NCI-H1048 (cell line): ENCODE measurements at regions not wholly inside any gene's neighbourhood (a gene's known extent, or its start where the extent isn't known, plus 50 kb on each side); places are given as distances from the start of the nearest gene placed in this dataset.
"Not testable (repeated sequence)": the region's sequence is repeated elsewhere in the genome, so short reads cannot be mapped to it uniquely, and the experiment has no call there.

Experiments
- DNase-seq: peaks from one replicate; lab custom pipeline; 2025; lab: John Stamatoyannopoulos, UW

DNA sequence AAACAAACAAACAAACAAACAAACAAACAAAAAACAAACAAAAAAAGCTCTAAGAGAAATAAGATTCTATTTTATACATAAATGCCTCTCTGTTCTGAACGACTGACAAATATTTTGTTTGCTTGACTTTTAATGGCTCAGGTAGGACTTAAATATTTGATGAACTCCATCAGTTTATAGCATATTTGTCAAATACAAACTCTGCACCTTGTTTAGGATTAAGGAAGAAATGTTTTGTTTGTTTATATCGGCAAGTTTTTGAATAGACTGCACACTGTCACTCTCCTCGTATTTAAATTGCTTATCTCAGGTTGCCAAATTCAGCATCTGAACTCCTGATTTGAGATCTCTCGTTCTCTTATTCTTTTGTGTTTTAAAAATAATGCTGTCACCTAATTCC is 1499.7 kb upstream of the SLC10A2 start:
- no peak for DNase-seq

GRCh38 chr13:104553896-104554295 is 1487.7 kb upstream of the SLC10A2 start:
- no peak for DNase-seq

GRCh38 chr13:104553186-104553585 is 1487.0 kb upstream of the SLC10A2 start:
- no peak for DNase-seq

DNA sequence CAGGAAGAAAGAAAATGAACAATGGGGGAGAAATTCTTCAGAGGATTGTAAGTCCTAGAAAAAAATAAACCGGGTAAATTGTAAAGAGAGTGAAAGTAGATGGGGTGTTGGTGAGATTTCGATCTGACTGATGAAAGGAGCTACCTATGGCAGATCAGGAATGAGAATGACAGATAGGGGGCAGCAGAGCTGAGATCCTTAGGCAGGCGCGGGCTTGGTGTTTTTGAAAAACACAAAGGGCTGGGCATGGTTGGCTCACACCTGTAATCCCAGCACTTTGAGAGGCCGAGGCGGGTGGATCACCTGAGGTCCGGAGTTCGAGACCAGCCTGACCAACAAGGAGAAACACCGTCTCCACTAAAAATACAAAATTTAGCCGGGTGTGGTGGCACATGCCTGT is 1468.6 kb upstream of the SLC10A2 start:
- no peak for DNase-seq

- no peak for DNase-seq
Measured at GRCh38 chr13:104532132-104532531, 1465.9 kb upstream of the SLC10A2 start.

DNA sequence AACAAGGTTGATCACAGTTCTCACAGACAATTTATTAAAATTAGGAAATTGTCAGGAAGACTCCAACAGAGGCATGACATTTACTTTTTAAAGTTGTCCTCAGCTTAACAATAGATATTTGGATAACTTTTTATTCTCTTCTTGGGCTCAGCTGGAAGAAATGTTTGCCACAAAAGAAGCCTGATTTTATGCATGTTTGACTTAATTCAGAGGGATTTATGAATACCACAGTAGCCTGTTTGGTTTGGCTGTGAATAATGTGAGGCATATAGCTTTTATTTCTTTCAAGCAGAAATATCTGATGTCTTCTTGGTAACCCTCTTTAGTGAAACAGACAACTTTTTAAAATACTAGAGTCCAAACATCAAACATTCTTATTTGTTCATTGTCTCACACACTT is 1464.5 kb upstream of the SLC10A2 start:
- DNase-seq = no peak

DNA sequence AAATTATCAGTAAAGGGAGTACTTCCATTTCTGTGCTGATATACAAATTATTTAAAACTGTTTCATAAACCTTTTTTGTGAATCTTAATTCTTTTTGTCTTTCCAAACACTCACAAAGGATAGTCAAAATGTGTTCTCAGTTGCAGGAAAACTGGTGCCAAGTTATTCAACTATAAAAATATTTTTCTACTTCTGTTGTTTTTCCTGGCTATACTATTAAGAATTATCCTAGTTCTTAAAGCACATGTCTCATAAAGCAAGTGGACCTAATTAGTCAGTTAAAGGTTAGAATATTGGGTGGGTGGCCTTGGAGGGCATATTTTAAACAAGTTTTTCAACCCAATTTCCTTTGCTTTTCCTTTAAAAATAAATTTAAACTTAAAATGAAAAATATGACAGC is 1460.3 kb upstream of the SLC10A2 start:
- DNase-seq = no peak

GRCh38 chr13:104525467-104525866 is 1459.2 kb upstream of the SLC10A2 start:
- no peak for DNase-seq

DNA sequence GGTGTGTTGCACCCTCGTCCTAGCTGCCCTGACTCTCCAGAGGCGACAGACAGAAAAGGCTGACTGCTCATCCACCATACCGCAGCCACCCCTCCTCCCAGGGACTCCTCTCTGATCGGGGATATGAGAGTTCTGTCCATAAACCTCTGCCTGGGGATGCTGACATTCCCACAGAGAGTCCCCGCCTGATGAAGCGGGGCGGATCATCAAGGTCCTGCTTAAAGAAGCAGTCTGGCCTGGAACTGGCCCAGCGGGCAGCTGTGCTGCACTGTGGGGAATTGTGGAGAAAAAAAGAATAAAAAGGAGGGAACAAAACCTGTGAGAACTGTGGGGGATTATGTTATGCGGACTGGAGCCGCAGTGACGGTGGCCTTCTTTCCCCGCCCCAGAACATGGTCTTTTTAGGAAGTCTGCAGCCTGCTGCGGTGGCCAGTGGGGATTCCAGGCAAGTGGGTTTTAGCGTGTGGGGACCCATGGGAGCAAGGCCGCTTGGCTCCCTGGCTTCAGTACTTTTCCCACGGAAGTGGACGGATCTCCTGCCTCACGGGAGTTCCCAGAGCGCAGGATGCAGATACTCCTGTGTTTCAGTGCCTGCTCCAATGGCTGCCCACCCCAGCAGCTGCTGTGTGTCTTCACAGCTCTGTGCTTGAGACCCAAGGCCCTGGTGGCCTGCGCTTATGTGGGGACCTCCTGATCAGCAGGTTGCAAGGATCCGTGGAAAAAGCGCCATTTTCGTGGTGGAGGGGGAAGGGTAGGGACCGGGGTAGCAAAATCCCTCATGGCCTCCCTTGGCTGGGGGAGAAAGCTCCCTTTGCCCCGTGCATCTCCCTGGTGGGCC is 1456.2 kb upstream of the SLC10A2 start:
- DNase-seq = no peak

DNA sequence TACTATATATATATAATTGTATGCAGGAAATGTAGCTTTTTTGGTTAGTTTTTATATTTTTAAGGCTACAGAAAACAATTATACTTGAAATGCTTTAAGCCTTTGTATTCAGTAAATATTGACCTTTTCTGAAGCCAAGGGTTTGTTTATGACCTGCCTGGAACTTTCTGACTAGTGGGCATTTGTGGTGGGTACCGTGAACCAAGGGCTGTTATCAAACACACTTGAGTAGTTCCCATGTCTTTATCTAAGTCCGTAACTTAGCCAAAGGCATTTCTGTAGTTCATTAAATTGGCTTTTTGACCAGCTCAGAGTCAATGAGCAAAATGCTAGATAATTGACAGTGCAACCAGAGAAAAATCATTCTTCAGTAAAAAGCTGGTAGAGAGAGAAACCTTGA is 1444.2 kb upstream of the SLC10A2 start:
- no peak for DNase-seq

GRCh38 chr13:104493502-104493901 is 1427.3 kb upstream of the SLC10A2 start:
- DNase-seq = not testable (repeated sequence)

DNA sequence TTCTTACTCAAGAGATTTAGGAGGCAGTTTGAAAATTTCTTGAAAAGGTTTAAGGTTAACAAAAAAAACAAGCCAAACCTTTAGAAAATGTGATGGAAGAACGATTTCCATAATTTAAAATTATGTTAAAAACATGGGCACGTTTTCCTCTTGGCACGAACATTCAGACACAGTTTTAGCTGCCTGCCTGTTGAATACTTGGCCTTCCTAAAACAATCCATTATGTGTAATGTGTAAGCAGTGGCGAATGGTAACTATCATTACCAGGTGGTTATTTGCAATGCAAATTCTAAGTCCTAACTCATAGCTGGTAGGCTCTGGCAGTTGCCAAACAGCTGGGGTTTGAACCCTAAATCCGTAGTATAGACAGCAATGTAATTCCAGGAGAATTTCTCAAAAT is 1425.7 kb upstream of the SLC10A2 start:
- DNase-seq = peak; percentile 84

GRCh38 chr13:104487006-104487405 is 1420.8 kb upstream of the SLC10A2 start:
- no peak for DNase-seq

GRCh38 chr13:104485571-104485970 is 1419.4 kb upstream of the SLC10A2 start:
- no peak for DNase-seq

DNA sequence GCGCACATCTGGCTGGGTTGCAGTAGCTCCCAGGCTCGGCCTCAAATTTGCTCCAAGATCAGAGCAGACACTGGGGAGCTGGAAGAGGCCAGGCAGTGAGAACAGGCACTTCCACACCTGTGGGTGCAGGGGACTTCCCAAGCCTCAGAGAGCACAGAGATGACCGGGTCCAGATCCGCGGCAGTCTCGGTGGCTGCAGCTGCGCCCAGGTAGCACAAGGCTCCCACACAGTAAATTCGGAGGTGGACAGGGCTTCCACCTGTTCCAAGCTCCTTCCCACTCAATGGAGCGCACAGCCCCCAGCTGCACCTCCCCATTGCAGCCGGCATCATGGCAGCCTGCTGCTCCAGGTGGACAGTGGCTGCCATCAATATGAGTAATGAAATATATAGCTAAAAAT is 1417.4 kb upstream of the SLC10A2 start:
- DNase-seq = no peak

DNA sequence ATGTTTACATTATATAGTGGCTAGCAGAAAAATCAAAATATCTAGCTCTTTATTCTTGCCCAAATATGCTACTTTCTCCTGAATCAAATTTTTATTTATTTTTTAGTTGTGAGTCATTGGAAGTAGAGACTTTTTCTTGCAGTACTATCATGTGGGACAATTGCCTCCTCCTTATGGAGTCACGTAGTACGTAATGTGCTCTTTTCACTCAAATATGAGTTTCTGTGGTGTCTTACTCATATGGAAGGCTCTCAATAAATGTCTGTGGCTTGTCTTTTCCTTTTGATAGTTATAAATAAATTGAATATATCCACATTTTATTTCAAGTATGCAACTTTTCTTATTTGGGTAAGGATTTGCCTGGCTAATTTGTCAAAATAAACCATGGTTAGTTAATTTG is 1411.0 kb upstream of the SLC10A2 start:
- no peak for DNase-seq

- no peak for DNase-seq
Measured at GRCh38 chr13:104473936-104474335, 1407.7 kb upstream of the SLC10A2 start.

GRCh38 chr13:104466016-104466415 is 1399.8 kb upstream of the SLC10A2 start:
- DNase-seq = no peak

GRCh38 chr13:104461049-104461448 is 1394.8 kb upstream of the SLC10A2 start:
- DNase-seq = no peak

GRCh38 chr13:104460554-104460953 is 1394.3 kb upstream of the SLC10A2 start:
- DNase-seq = no peak

- no peak for DNase-seq
Measured at GRCh38 chr13:104450006-104450405, 1383.8 kb upstream of the SLC10A2 start.

GRCh38 chr13:104447348-104447747 is 1381.1 kb upstream of the SLC10A2 start:
- DNase-seq = no peak

GRCh38 chr13:104442536-104442935 is 1376.3 kb upstream of the SLC10A2 start:
- DNase-seq = no peak

DNA sequence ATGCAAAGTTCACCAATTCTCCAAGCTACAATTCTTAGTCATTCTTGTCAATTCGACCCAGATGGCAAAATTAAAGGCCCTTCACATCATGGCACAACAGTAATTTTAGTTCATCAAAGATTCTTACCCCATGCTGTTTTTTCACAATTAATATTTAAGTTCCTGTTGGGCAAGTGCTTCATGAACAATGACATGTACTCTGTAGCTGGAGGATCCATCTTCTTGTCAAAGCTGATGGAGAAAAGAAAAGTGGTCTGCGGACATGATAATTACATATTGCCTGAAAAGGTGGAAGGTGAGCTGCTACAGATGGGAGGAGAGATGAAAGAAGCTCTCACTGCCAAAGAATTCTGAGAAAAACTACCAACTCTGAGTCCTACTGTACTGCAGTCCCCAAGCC is 1370.3 kb upstream of the SLC10A2 start:
- DNase-seq = no peak
